SK-N-SH (cell line): ENCODE measurements at regions not wholly inside any gene's neighbourhood (a gene's known extent, or its start where the extent isn't known, plus 50 kb on each side); places are given as distances from the start of the nearest gene placed in this dataset.

ENCODE experiments used
- EP300 ChIP-seq, 2 experiments: IDR thresholded peaks; 2 replicates each; pipeline versions ENCODE4 v1.4.0 to v1.6.1; 2012; ENCODE audit warnings: borderline replicate concordance in 1 of 2, low read depth in 1 of 2, low read length in 1 of 2
- EZH2phosphoT487 ChIP-seq: fragments of 200-600 bp; sonication (generic); IDR thresholded peaks from 2 replicates; pipeline ENCODE4 v1.6.1; 2017; ENCODE audit warnings: low read depth, mixed run types, mild to moderate bottlenecking, antibody characterized with exemption, moderate library complexity, borderline replicate concordance
- FOXM1 ChIP-seq: IDR thresholded peaks from 2 replicates; pipeline ENCODE4 v1.4.0; 2012; ENCODE audit warnings: low read depth, mild to moderate bottlenecking
- GABPA ChIP-seq: IDR thresholded peaks from 2 replicates; pipeline ENCODE4 v1.4.0; 2012; ENCODE audit warnings: low read depth, mild to moderate bottlenecking
- RAD21 ChIP-seq: IDR thresholded peaks from 2 replicates; pipeline ENCODE4 v1.6.1; 2012; ENCODE audit warnings: mild to moderate bottlenecking, low read length
- RCOR1 ChIP-seq: fragments of 150-350 bp; IDR thresholded peaks from 2 replicates; pipeline ENCODE4 v1.6.1; 2017; ENCODE audit warnings: antibody characterized with exemption, low read length
- RXRA ChIP-seq: IDR thresholded peaks from 2 replicates; pipeline ENCODE4 v1.4.0; 2012; ENCODE audit warnings: low read depth, mild to moderate bottlenecking, borderline replicate concordance
- TCF12 ChIP-seq: IDR thresholded peaks from 2 replicates; pipeline ENCODE4 v1.4.0; 2012
- YY1 ChIP-seq: IDR thresholded peaks from 2 replicates; pipeline ENCODE4 v1.4.0; 2012; ENCODE audit warnings: low read depth, mild to moderate bottlenecking
- TF ChIP-seq, protein P1 (sequence below): fragments of 150-350 bp; IDR thresholded peaks from 2 replicates; pipeline ENCODE4 v1.6.1; 2017; ENCODE audit warnings: antibody characterized with exemption, low read length, low read depth, borderline replicate concordance
- TF ChIP-seq, protein P2 (sequence below): fragments of 200-600 bp; sonication (generic); IDR thresholded peaks from 2 replicates; pipeline ENCODE4 v1.6.1; 2017; ENCODE audit warnings: antibody characterized with exemption, mild to moderate bottlenecking, moderate library complexity

DNA sequence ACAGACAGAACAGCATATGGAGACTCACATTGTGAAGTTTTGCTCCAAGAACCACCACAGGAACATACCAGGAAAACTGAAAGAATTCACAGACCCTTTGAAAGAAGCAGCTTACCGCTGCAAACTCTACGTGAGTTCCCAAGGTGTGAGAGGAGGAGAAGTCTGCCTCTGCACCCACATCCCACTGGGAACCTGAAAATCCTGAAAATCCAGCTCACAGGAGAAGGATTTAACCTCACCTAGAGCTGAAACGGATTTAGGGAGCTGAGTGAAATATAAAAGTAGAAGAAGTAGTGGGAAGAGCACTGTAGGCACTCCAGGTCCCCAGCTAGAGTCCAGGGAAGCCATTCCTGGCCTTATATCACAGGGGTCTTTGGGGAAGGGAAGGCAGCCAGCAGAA is 80.0 kb downstream of the FHIP1A start:
- TF ChIP-seq GABPA (no peak), RXRA (no peak), TCF12 (no peak), EP300 (IDR thresholded peaks at IDR 0.05; ENCODE audit: borderline replicate concordance in 1 of 2, low read depth in 1 of 2, low read length in 1 of 2) (no peak), YY1 (no peak), FOXM1 (no peak), EZH2phosphoT487 (no peak), RAD21 (no peak), RCOR1 (no peak)
- TF ChIP-seq, protein P1, sequence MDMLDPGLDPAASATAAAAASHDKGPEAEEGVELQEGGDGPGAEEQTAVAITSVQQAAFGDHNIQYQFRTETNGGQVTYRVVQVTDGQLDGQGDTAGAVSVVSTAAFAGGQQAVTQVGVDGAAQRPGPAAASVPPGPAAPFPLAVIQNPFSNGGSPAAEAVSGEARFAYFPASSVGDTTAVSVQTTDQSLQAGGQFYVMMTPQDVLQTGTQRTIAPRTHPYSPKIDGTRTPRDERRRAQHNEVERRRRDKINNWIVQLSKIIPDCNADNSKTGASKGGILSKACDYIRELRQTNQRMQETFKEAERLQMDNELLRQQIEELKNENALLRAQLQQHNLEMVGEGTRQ = no peak
- TF ChIP-seq, protein P2, sequence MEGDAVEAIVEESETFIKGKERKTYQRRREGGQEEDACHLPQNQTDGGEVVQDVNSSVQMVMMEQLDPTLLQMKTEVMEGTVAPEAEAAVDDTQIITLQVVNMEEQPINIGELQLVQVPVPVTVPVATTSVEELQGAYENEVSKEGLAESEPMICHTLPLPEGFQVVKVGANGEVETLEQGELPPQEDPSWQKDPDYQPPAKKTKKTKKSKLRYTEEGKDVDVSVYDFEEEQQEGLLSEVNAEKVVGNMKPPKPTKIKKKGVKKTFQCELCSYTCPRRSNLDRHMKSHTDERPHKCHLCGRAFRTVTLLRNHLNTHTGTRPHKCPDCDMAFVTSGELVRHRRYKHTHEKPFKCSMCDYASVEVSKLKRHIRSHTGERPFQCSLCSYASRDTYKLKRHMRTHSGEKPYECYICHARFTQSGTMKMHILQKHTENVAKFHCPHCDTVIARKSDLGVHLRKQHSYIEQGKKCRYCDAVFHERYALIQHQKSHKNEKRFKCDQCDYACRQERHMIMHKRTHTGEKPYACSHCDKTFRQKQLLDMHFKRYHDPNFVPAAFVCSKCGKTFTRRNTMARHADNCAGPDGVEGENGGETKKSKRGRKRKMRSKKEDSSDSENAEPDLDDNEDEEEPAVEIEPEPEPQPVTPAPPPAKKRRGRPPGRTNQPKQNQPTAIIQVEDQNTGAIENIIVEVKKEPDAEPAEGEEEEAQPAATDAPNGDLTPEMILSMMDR = no peak
